ENCODE measurements at regions not wholly inside any gene's neighbourhood (a gene's known extent, or its start where the extent isn't known, plus 50 kb on each side); places are given as distances from the start of the nearest gene placed in this dataset.

DNA sequence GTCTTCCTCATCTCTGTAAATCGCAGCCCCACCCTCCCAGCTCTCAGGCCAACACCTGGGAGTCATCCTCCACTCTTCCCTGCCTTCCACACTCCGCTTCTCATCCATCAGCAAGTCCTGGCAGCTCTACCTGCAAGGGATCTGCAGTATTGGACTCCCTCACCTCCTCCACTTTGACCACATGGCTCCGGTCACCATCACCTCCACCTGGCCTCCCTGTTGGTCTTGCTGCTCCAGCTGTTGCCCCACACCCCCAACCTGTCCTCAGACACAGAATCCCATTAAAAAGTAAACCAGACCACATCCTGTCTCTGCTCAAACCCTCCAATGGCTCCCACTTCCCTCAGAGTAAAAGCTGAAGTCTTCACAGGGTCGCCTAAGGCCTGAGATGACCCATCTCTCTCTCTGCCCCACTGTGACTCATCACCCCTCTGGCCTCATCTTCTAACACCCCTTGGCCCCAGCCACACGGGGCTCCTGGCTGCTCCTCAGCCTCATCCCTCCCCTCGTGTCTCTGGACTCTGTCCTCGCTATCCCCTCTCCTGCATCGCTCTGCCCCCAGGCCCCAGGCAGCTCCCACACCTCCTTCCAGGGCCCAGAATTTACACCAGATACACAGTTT is 185.1 kb upstream of the SULF2 start:
- no peak overlapping the region for H3K4me3 ChIP-seq (ENCODE audit: low read depth in 1 of 2, low read length in 2 of 2)
- TF ChIP-seq CTCF (IDR thresholded peaks at IDR 0.05; ENCODE audit: borderline replicate concordance, extremely low read depth, low read length, poor library complexity, severe bottlenecking) (no peak), EZH2 (IDR thresholded peaks at IDR 0.05; ENCODE audit: borderline replicate concordance, low read depth, low read length, severe bottlenecking) (no peak)
- no peaks in the 10 kb centered on the region for H3K79me2 ChIP-seq (ENCODE audit: insufficient read depth, low read length)
- peaks cover 40% of the 10 kb centered on the region for H3K4me1 ChIP-seq (ENCODE audit: insufficient read depth, low read length)
- no peak overlapping the region for H3K4me2 ChIP-seq (ENCODE audit: insufficient read depth, low read length)
- ATAC-seq (ENCODE audit: insufficient read depth, low read depth): peak; percentile 68
- no peaks in the 10 kb centered on the region for H4K20me1 ChIP-seq (ENCODE audit: insufficient read depth, low read length)
- no peak overlapping the region for H3K9ac ChIP-seq (ENCODE audit: low read depth, low read length)
- H3K27me3 ChIP-seq (ENCODE audit: insufficient read depth, low read length, poor library complexity): no peaks in the 10 kb centered on the region
- no peaks in the 10 kb centered on the region for H3K36me3 ChIP-seq (ENCODE audit: insufficient read depth, low read length)
- DNase-seq: no peak
- no peaks in the 10 kb centered on the region for H3K9me3 ChIP-seq (ENCODE audit: insufficient read depth, low read length, severe bottlenecking)
- no peak overlapping the region for H2AFZ ChIP-seq (ENCODE audit: low read depth, low read length)
- H3K27ac ChIP-seq (ENCODE audit: low read length): peak overlapping the region; percentile 69

GRCh38 chr20:47969426-47969825 is 184.1 kb upstream of the SULF2 start:
- no peak for TF ChIP-seq CTCF (IDR thresholded peaks at IDR 0.05; ENCODE audit: borderline replicate concordance, extremely low read depth, low read length, poor library complexity, severe bottlenecking)
- no peak for TF ChIP-seq EZH2 (IDR thresholded peaks at IDR 0.05; ENCODE audit: borderline replicate concordance, low read depth, low read length, severe bottlenecking)
- H3K79me2 ChIP-seq (ENCODE audit: insufficient read depth, low read length): no peaks in the 10 kb centered on the region
- no peaks in the 10 kb centered on the region for H3K36me3 ChIP-seq (ENCODE audit: insufficient read depth, low read length)
- no peaks in the 10 kb centered on the region for H4K20me1 ChIP-seq (ENCODE audit: insufficient read depth, low read length)
- no peaks in the 10 kb centered on the region for H3K9me3 ChIP-seq (ENCODE audit: insufficient read depth, low read length, severe bottlenecking)
- no peak overlapping the region for H3K4me3 ChIP-seq (ENCODE audit: low read depth in 1 of 2, low read length in 2 of 2)
- DNase-seq (no peak), ATAC-seq (ENCODE audit: insufficient read depth, low read depth) (no peak)
- peak overlapping the region; percentile 69 for H3K27ac ChIP-seq (ENCODE audit: low read length)
- H3K9ac ChIP-seq (ENCODE audit: low read depth, low read length): no peak overlapping the region
- H3K4me2 ChIP-seq (ENCODE audit: insufficient read depth, low read length): no peak overlapping the region
- H3K27me3 ChIP-seq (ENCODE audit: insufficient read depth, low read length, poor library complexity): no peaks in the 10 kb centered on the region
- peaks cover 30% of the 10 kb centered on the region for H3K4me1 ChIP-seq (ENCODE audit: insufficient read depth, low read length)
- H2AFZ ChIP-seq (ENCODE audit: low read depth, low read length): no peak overlapping the region

DNA sequence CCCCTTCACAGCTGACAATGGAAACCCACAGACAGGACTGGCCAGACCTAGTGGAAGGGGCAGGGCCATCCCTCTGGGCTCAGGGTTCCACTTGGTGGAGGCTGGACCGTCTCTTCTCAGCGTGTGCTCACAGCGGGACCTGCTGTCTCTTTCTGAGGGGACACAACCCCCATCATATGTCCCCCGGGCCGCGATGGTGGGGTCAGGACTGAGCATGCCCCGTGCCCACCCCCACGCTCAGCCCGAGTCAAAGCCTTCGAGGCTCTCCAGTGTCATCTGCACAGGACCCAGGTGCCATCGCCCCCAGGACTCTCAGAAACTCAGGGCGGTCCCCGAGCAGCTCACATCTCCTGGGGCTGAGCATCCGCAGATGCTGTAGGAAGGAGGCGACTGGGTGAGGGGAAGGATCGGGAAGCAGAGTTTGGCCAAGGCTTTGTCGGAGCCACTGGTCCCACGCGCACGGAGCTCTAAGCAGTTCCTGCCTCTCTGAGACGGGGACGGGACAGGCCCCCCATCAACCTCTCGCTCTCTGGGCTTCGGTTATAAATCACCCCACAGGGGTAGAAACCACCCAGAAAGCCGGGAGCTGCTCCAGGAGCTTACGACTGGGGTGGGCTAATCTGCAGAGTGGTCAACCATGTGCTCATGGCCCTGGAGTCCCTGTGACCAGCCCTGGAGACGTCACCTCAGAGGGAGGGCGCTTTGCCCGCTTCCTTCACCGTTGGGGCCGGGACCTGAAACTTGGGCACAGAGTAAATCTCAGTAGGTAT is 183.4 kb upstream of the SULF2 start:
- Histone ChIP-seq H3K9ac (ENCODE audit: low read depth, low read length) (no peak overlapping the region), H3K4me3 (ENCODE audit: low read depth in 1 of 2, low read length in 2 of 2) (no peak overlapping the region), H3K9me3 (ENCODE audit: insufficient read depth, low read length, severe bottlenecking) (no peaks in the 10 kb centered on the region), H4K20me1 (ENCODE audit: insufficient read depth, low read length) (no peaks in the 10 kb centered on the region), H2AFZ (ENCODE audit: low read depth, low read length) (no peak overlapping the region), H3K36me3 (ENCODE audit: insufficient read depth, low read length) (no peaks in the 10 kb centered on the region), H3K4me2 (ENCODE audit: insufficient read depth, low read length) (no peak overlapping the region), H3K27me3 (ENCODE audit: insufficient read depth, low read length, poor library complexity) (no peaks in the 10 kb centered on the region), H3K27ac (ENCODE audit: low read length) (peak overlapping the region; percentile 69), H3K4me1 (ENCODE audit: insufficient read depth, low read length) (peaks cover 27% of the 10 kb centered on the region), H3K79me2 (ENCODE audit: insufficient read depth, low read length) (no peaks in the 10 kb centered on the region)
- TF ChIP-seq EZH2 (IDR thresholded peaks at IDR 0.05; ENCODE audit: borderline replicate concordance, low read depth, low read length, severe bottlenecking) (no peak), CTCF (IDR thresholded peaks at IDR 0.05; ENCODE audit: borderline replicate concordance, extremely low read depth, low read length, poor library complexity, severe bottlenecking) (no peak)
- no peak for ATAC-seq (ENCODE audit: insufficient read depth, low read depth)
- DNase-seq: no peak
